ENCODE measurements at regions not wholly inside any gene's neighbourhood (a gene's known extent, or its start where the extent isn't known, plus 50 kb on each side); places are given as distances from the start of the nearest gene placed in this dataset.

DNA sequence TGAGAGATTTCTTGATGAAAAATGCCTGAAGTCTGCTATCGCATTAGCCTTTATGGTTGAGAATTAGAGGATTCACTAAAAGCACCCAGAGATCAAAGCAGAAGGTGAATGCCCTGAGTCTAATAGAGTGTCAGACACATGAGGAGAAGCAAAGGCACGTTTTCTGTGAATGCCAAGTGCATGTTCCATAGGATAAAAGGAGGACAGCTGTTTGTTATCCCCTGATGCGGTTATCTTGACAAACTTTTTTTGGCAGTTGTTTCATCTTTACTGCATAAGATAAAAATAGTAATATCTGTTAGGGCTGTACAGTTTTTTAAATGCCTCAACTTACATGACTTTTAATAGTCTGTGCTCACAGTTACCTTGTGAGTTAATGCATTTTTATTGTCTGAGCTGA is 65.3 kb upstream of the CD96 start:
- no peak for DNase-seq (ENCODE audit: low spot score)

DNA sequence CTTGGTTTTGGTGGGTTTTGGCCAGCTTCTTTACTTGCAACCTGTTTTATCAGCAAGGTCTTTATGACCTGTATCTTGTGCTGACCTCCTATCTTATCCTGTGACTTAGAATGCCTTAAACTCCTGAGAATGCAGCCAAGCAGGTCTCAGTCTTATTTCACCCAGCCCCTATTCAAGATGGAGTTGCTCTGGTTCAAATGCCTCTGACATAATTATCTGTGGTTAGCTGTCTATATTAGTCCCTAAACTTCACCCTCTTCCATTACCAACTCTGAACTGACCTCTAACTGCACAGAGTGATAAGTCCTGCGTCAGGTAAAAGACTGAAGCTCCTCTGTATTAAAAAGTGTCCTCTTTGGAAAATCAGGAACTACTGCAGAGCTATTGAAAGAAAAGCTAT is 61.9 kb upstream of the CD96 start:
- DNase-seq (ENCODE audit: low spot score): no peak

DNA sequence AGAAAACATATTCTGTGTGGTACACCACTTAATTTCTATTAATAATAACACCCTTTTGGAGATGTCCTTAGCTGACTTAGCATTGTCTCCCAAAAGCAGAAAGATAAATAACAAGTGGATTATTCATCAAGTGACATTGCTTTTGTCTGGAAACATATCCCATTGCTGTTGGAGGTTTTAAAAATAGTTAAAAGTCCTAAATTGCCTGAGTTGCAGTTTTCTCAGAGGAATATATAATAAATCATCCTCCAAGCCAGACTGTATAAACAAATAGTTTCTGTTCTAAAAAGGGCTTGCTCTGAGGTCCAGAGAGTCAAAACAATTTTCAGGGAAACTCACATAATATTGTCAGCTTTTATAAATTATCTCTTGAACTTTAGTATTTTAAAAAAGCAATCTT is 60.4 kb upstream of the CD96 start:
- DNase-seq (ENCODE audit: low spot score): no peak

DNA sequence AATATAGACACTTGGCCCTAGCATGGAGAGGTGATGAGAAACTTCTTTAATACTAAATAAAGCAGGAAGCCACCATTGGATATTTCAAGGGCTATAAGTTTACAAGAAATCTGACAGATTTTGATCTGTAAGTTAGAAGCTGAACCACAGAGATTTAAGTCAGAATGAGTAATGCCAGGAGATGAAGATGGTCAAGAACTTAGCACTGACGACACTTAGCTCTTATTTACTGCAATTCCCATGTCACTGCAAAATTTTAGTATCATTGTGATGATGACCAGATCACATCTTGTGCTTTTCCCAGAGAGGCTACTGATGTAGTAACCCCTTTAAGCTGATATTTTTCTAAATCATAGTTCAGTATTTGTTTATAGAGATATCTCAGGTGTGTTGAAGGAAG is 59.4 kb upstream of the CD96 start:
- no peak for DNase-seq (ENCODE audit: low spot score)

DNA sequence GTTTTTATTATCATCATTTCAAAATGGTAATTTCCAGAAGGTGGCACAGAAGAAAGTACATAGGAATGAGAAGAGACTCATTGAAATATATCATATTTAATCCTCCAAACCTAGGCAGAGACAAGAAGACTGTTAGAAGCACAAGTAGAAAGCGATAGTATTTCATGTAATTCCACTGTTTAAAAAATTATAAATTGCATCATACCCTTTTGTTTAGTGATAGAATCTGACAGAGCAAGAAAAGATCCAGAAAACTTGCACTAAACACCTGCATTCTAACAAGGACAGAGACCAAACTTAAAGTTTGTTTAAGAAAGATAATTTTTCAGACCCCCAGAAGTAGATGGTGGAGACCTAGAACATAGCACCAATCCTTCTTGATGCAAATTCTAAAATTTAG is 56.9 kb upstream of the CD96 start:
- no peak for DNase-seq (ENCODE audit: low spot score)

Data from pons (tissue), 1 donor.